ENCODE measurements at regions not wholly inside any gene's neighbourhood (a gene's known extent, or its start where the extent isn't known, plus 50 kb on each side); places are given as distances from the start of the nearest gene placed in this dataset.
A peak's percentile ranks its signal among the peaks of the same experiment; 100 is the strongest.
"Not testable (repeated sequence)": the region's sequence is repeated elsewhere in the genome, so short reads cannot be mapped to it uniquely, and the experiment has no call there.

- not testable (repeated sequence) for H3K4me1 ChIP-seq (ENCODE audit: low read depth, poor library complexity, severe bottlenecking); H3K9ac ChIP-seq; H3K4me3 ChIP-seq (IDR thresholded peaks at IDR 0.05; ENCODE audit: insufficient read depth, low read depth, low read length); H3K79me2 ChIP-seq (ENCODE audit: insufficient read depth, low read depth); H3K27me3 ChIP-seq (ENCODE audit: insufficient read depth, low read depth); H2AFZ ChIP-seq (ENCODE audit: low read depth); H3K4me2 ChIP-seq; H3K27ac ChIP-seq; H3K36me3 ChIP-seq (ENCODE audit: insufficient read depth); H4K20me1 ChIP-seq (ENCODE audit: insufficient read depth)
- TF ChIP-seq, protein P1, sequence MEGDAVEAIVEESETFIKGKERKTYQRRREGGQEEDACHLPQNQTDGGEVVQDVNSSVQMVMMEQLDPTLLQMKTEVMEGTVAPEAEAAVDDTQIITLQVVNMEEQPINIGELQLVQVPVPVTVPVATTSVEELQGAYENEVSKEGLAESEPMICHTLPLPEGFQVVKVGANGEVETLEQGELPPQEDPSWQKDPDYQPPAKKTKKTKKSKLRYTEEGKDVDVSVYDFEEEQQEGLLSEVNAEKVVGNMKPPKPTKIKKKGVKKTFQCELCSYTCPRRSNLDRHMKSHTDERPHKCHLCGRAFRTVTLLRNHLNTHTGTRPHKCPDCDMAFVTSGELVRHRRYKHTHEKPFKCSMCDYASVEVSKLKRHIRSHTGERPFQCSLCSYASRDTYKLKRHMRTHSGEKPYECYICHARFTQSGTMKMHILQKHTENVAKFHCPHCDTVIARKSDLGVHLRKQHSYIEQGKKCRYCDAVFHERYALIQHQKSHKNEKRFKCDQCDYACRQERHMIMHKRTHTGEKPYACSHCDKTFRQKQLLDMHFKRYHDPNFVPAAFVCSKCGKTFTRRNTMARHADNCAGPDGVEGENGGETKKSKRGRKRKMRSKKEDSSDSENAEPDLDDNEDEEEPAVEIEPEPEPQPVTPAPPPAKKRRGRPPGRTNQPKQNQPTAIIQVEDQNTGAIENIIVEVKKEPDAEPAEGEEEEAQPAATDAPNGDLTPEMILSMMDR (conservative IDR thresholded peaks at IDR 0.05; ENCODE audit: low read depth, low read length): 0 out of 2 replicates have a peak, but pooled peaks have one; percentile 21
These were observed 51.1 kb upstream of the RASSF6 start for GRCh38 chr4:73671348-73671747.

- Histone ChIP-seq H3K27me3 (ENCODE audit: insufficient read depth, low read depth) (no peaks in the 10 kb centered on the region), H3K27ac (no peak overlapping the region), H3K79me2 (ENCODE audit: insufficient read depth, low read depth) (no peaks in the 10 kb centered on the region), H4K20me1 (ENCODE audit: insufficient read depth) (no peaks in the 10 kb centered on the region), H3K4me2 (no peak overlapping the region), H3K9ac (no peak overlapping the region), H3K36me3 (ENCODE audit: insufficient read depth) (no peaks in the 10 kb centered on the region), H3K4me3 (IDR thresholded peaks at IDR 0.05; ENCODE audit: insufficient read depth, low read depth, low read length) (no peak overlapping the region), H3K4me1 (ENCODE audit: low read depth, poor library complexity, severe bottlenecking) (no peaks in the 10 kb centered on the region), H2AFZ (ENCODE audit: low read depth) (no peak overlapping the region)
- TF ChIP-seq, protein P1 (conservative IDR thresholded peaks at IDR 0.05; ENCODE audit: low read depth, low read length): no peak
These were observed 53.0 kb upstream of the RASSF6 start for GRCh38 chr4:73673286-73673685.

DNA sequence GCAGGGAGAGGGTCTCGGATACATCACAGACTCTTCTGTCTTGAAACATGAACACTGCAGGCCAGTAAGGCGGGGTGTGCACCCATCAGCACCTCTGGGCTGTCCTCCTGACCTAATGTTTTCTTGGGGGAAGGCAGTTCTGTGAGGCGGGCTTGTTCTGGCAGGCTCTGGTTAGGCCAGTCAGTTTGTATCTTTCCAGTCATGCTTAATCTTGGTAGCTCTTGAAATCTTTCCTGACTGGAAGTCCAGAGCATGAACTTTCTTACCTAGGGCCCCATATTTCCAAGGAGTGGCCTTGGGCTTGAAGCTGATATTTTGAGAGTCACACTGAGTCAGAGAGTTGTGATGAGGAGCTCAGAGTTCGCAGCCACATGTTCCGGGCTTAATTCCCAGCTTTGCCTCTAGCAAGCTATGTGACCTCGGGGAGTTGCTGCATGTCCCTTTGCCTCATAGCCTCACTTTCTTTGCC lies 54.2 kb upstream of the RASSF6 start:
- TF ChIP-seq, protein P1 (conservative IDR thresholded peaks at IDR 0.05; ENCODE audit: low read depth, low read length): no peak
- no peaks in the 10 kb centered on the region for H3K4me1 ChIP-seq (ENCODE audit: low read depth, poor library complexity, severe bottlenecking)
- no peaks in the 10 kb centered on the region for H4K20me1 ChIP-seq (ENCODE audit: insufficient read depth)
- no peak overlapping the region for H2AFZ ChIP-seq (ENCODE audit: low read depth)
- no peaks in the 10 kb centered on the region for H3K36me3 ChIP-seq (ENCODE audit: insufficient read depth)
- no peak overlapping the region for H3K4me3 ChIP-seq (IDR thresholded peaks at IDR 0.05; ENCODE audit: insufficient read depth, low read depth, low read length)
- H3K4me2 ChIP-seq: no peak overlapping the region
- H3K27ac ChIP-seq: no peak overlapping the region
- no peaks in the 10 kb centered on the region for H3K27me3 ChIP-seq (ENCODE audit: insufficient read depth, low read depth)
- H3K79me2 ChIP-seq (ENCODE audit: insufficient read depth, low read depth): no peaks in the 10 kb centered on the region
- no peak overlapping the region for H3K9ac ChIP-seq

- Histone ChIP-seq H3K4me2 (no peak overlapping the region), H2AFZ (ENCODE audit: low read depth) (no peak overlapping the region), H3K36me3 (ENCODE audit: insufficient read depth) (no peaks in the 10 kb centered on the region), H4K20me1 (ENCODE audit: insufficient read depth) (no peaks in the 10 kb centered on the region), H3K27ac (no peak overlapping the region), H3K79me2 (ENCODE audit: insufficient read depth, low read depth) (no peaks in the 10 kb centered on the region), H3K9ac (no peak overlapping the region), H3K27me3 (ENCODE audit: insufficient read depth, low read depth) (no peaks in the 10 kb centered on the region), H3K4me1 (ENCODE audit: low read depth, poor library complexity, severe bottlenecking) (no peaks in the 10 kb centered on the region), H3K4me3 (IDR thresholded peaks at IDR 0.05; ENCODE audit: insufficient read depth, low read depth, low read length) (no peak overlapping the region)
- TF ChIP-seq, protein P1 (conservative IDR thresholded peaks at IDR 0.05; ENCODE audit: low read depth, low read length): no peak
These were observed 55.4 kb upstream of the RASSF6 start for GRCh38 chr4:73675623-73676022.
